Liver (tissue), 3 donors: ENCODE measurements at regions not wholly inside any gene's neighbourhood (a gene's known extent, or its start where the extent isn't known, plus 50 kb on each side); places are given as distances from the start of the nearest gene placed in this dataset.

Experiments
- CTCF ChIP-seq: fragments of 150-350 bp; IDR thresholded peaks from 2 replicates; pipeline ENCODE4 v1.5.1; 2017; ENCODE audit warnings: improper control_type of control experiment, low read depth, low read length; ENCODE audit not compliant: missing input control
- FOXA1 ChIP-seq: IDR thresholded peaks from 2 replicates; pipeline ENCODE4 v1.6.1; 2016; ENCODE audit warnings: antibody characterized with exemption
- GABPA ChIP-seq, 2 donors: IDR thresholded peaks in 1 of 2; conservative IDR thresholded peaks in 1 of 2; 2 replicates each; pipeline ENCODE4 v1.6.1; 2016; ENCODE audit warnings: antibody characterized with exemption in 2 of 2, mild to moderate bottlenecking in 1 of 2, moderate library complexity in 1 of 2
- TAF1 ChIP-seq: conservative IDR thresholded peaks from 2 replicates; pipeline ENCODE4 v1.6.1; 2016; ENCODE audit warnings: antibody characterized with exemption, mild to moderate bottlenecking
- YY1 ChIP-seq: IDR thresholded peaks from 2 replicates; pipeline ENCODE4 v1.6.1; 2016; ENCODE audit warnings: antibody characterized with exemption, mild to moderate bottlenecking
- donor health status: healthy.
- donor health status: healthy.

GRCh38 chr11:91742155-91742554 is 482.5 kb upstream of the FAT3 start:
- TF ChIP-seq CTCF (no peak), TAF1 (no peak), YY1 (no peak), FOXA1 (no peak), GABPA (IDR thresholded peaks at IDR 0.05 in 1 of 2, conservative IDR thresholded peaks at IDR 0.05 in 1 of 2) (no peak)
